ENCODE measurements at regions not wholly inside any gene's neighbourhood (a gene's known extent, or its start where the extent isn't known, plus 50 kb on each side); places are given as distances from the start of the nearest gene placed in this dataset.
A peak's percentile ranks its signal among the peaks of the same experiment; 100 is the strongest.

DNA sequence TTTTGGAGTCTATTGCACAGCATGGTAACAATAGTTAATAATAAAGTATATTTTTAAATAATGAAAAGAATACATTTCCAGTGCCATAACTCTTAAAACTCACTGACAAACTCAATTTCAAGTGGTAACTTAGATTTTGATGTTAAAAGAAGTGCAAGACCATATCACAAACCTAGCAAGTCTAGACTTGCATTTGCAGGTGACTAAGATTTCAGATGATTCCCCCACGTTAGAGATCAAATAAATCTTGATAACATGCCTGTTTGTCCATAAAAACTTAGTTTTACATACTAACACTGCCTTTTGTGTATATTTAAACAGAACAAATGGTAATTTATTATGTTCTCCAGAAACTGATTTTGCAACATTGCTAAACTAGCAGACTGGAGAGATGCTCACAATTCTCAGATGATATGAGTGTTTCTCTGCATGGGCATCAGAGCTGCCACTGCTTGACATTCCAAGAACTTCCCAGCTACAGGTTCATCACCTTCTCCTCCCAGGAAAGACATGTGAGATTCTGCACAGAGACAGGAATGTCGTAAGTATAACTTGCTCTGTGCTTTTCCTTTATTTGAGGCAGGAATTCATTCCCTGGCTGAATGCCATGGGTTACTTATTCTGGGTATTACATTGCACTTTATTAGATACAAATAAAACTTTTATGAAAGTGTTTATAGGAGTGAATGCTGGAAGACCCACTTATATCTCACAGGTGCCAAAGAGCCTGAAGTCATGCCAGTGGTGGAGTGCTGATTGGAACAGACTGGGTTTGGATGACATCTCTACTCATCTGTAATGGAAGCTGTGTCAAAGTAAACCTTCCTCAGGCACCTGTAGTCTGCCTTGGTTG lies 160.2 kb upstream of the FOXA2 start:
- no peak for DNase-seq

DNA sequence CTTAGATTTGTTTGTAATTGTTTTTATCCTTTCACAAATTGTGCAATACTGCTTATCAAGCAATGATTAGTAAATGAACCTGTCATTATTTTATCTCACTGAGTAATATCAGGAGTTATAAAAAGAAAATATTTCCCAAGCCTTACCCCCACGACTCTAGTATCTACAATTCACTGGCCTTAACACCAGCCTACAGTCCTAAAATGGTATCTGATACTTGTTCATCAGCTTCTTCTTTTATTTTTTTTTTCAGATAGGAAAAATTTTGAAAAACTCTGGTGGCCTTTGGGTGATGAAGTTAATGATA lies 160.8 kb upstream of the FOXA2 start:
- DNase-seq = no peak

DNA sequence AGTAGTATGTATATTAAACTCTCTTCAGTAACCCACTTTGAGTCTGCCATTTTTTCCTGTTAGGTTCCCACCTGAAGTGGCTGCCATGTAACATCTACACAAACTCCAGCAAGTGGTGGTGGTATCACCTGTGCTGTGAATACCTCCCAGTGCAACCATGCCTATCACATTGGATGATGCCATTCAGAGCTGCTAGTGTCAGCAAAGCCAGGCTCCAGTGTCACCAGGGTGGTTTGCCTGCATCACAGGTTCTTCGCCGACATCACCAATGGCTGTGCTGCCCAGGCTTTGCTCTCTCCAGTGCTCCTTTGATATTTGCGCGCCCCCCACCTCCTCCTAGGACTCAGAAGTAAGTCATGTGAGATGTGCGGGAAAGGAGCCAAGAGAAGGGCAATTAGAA lies 162.6 kb upstream of the FOXA2 start:
- no peak for DNase-seq

DNA sequence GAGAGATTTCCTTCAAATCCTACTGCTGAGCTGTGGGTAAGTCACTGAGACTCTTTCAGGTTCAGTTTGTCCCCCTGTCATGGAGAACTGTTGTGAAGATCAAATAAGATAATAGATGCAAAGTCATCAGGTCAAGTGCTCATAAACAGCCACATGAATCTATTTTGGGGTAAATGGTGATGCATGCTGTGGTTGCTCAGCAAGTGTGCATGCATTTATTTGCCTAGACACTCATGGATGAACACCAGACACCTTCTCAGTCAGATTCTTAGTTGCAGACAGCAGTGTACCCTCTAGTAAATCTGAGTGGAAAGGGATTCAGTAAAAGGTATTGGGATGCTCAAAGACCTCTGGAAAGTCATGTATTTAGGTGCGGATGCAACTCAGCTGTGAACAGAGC lies 168.0 kb upstream of the FOXA2 start:
- DNase-seq = peak in 1 of 3 experiments; percentile 39

DNA sequence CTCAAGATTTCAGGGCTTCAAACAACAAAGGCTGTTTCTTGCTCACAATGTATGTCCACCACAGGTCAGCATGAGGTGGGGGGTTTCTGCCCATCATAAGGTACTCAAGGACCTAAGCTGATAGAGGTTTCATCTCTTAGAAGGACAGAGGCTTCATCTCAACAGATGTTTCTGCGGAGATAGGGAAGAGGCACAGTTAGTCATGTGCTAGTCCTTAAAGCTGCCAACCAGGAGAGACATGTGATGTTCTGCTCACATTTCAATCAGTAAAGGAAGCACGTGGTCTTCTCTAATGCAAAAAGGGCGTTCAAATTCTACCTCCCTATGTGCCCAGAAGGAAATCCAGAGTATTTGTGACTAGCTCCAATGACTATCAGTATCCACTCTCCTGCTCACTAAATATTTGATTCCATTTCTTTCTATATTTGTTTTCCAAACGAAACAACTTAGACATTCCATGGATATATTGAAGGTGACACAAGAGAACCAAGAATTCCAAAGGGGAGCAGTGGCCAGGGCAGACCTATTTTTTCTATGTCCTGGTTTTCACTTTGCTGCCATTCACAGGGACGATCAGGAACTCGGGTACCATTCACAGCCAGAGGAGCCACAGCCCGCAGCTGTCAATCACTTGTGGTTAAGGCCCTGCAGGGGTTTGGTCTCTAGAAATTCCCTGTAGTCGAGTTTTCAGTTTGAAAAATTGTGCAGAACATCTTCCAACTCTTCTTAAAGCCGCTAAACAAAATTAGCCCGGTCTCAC lies 173.2 kb upstream of the FOXA2 start:
- DNase-seq = no peak

DNA sequence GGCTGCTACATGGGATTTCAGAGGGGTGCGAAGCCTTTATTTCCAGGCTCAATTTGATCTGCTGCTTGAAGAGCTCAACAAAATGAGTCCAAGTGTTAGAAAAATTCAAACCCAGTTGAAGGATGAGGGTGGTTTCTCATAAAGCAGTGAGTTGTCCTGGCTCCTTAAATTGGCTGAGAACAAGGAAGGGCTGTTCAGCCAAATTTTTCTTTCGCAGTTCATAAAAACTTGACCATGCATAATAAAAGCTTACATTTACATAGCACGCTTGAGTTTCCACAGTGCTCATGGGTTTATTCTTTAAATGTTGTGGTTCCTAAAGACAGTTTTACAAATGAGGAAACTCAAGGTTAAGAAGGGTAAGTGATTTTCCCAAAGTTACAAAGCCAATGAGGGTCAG lies 174.4 kb upstream of the FOXA2 start:
- DNase-seq = no peak

DNA sequence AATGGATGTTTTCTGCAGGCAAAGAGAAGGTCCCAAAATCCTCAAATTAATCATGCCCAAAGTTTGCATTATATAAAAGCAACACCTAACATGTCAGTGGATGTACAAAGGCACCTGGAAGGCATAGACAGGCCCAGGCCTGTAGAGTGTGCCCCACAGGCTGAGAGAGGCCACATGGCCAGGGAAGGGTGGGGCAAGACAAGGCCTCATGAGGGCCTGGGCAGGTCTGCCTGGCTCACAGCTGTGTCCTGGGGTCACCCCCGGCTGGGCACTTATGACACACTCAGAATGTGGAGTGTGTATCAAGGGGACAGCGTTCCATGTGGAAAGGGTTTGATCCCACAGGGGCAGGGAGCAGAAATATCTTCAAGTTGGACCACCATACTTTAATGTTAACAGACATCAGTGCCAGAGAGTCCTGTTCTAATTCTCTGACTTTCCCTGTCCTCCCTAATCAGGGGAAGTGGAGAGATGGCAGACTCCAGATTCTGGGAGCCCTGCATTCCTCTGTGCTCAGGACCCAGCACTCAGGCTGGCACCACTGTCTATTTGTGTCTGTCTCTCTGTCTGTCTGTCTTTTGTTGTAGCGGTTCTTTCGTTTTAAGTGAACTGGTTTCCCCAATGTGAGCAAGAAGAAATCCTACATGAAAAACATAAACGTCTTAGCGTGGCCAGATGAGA lies 178.3 kb upstream of the FOXA2 start:
- peak in 1 of 3 experiments; percentile 32 for DNase-seq

DNA sequence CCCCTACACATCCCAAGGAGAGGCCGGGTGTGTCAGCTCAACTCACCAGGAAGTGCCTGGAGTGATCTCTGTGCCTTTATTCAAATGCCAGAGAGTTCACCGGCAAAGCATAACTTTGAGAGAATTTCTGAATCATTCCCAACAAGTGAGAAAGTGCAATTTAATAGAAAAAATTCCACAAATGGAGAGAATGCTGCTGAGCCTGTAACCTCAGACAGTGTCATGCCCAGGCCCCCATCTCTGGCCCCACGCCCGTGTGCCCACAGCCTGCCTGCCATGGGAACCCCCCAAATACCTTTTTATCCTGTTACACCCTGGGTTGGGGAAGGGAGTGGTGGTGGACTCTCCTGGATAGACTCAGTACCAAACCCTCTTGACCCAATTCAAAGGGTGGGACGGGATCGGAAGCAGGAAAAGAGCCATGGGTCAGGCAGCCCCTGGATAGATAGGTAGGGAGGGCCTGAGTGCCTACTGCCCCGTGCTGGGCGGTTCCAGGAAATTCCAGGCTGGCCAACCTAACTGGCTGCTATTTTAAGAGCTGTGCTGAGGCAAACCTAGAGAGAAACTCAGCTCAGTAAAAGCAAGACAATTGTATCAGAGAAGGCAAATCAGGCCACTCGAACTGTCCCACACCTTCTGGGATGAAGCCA lies 179.0 kb upstream of the FOXA2 start:
- DNase-seq = no peak

DNA sequence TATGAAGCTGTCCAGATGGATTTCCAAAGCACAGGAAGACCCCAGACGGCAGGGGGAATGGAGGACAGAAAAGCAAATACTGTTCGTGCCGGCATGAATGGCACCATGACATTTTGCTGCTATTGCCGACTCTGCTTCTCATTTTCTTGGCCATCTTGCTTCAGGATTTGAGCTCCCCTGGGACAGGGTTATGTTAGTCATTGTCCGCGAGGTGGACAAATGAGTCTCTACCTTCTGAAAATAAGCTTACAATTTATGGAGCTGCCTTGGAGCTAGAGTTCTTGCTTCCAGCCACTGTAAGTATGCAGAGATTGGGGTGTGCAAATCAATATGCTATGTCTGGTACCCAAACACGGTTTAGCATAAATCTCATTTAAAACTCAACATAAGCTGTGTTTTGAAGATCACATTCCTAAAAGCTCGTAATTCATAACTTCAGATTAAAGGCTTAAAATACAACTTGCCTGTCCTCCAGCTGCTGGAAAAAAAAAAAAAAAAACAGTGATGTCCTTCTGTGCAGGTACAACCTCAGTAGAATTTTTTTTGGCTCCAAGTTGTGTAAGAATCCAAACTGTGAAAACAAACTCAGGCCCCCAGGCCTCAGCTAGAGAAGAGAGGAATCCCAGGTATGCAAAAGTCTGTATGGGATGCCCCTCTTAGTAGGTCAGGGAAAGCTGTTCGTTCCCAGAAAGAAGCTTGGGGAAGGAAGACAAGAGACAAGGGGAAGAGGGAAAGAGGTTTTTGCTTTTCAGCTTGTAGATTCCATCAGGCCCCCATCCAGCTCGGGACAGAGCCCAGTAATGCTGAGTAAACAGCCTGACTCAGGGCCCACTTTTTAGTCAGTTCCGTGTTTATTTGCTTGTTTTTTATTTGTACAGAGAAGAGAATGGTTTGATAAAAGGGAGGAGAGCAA lies 184.2 kb upstream of the FOXA2 start:
- no peak for DNase-seq

DNA sequence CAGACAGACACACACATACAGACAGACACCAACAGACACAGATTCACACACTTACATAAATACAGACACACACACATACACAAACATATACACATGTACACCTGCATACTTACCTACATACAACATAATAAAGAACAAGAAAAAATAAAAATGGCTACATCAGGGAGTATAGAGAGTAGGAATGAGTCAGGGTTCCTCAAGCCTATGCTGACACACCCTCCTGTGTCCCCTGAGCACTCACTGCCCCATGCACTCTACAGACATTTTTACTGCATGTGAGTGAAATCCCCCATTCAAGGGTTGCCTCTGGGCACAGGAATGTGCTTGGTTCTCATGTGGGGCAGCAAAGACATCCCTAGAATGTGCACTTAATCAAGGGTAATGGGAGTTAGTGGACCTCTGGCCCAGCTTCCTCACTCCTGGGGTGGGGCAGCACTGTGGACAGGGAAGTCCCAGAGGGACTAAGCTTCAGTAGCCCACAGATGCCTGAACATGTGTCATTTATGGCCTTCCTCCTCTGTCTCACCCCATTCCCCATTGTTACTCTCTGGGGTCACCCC lies 185.9 kb upstream of the FOXA2 start:
- DNase-seq = no peak

DNA sequence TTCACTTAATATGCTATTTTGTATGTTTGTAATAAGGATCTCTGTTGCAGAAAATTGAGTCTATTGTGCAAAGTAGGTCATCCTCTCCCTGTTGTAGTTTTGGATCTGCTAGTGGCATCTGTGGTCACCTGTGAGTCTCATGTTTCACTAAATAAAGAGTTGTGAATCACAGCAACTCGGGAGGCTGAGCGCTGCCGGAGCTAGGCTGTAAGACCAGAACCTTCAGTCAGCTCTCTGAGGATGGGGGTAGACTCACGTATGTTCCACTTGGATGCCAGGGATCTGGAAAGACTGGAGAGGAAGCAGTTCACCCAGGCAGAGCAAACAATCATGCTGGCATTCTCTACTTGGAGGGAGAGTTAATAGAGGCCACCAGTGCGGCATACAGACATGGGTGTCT lies 187.3 kb upstream of the FOXA2 start:
- DNase-seq = no peak

DNA sequence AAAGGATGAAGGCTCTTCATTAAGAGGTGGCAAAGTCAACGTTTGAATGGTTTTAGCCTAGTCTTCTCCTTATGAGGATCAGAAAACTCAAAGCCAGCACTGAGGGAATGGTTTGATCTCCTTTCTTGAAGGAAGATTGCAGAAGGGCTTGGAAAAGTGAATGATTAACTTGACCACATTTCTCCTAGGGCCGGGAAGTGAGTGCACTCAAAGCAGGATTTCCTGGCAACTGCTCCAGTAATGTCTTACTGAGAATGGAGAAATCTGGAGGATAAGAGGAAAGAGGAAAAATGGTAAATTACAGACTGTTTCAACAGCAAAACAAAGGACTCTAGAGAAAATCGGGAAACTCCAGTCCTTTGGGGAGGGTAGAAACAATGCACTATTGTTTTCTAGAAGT lies 189.0 kb upstream of the FOXA2 start:
- no peak for DNase-seq

DNA sequence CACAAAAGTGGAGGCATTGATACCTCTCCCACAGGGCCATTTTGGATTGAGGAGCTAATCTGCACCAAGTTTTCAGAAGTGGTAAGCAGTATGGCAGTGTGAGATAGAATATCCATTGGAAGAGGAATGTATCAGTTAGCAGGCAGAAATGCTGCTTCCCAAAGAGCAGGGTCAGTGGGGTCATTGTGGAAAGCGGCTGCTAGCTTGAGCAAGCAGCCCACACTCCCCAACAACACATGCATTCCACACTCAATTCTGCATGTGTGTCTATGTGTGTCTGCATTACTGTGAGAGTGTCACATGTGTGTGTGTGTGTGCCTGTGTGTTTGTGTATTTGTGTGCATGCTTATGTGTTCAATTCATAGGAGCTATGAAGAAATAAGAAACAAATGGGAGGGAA lies 190.9 kb upstream of the FOXA2 start:
- DNase-seq = no peak

DNA sequence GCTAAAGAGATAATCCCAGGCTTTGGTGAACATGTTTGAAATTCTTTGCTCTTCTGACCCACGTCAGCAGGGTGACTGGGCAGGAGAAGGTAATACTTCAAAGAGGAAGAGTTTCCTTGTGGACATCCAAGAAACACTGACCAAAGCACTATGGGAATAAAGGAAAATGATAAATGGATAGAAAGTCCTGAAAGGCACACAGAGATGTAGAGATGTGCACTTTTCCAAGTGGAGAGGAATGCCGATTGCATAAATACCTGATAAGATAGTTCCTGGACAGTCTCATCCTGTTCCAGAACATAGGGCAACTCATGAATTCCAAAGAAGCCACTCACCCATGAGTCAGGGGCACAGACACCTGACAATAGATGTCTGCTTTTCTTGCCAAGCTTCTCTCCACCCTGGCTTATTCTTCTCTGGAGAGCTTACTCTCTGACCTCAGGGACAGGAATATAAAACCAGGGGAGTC lies 191.3 kb upstream of the FOXA2 start:
- DNase-seq = no peak

DNA sequence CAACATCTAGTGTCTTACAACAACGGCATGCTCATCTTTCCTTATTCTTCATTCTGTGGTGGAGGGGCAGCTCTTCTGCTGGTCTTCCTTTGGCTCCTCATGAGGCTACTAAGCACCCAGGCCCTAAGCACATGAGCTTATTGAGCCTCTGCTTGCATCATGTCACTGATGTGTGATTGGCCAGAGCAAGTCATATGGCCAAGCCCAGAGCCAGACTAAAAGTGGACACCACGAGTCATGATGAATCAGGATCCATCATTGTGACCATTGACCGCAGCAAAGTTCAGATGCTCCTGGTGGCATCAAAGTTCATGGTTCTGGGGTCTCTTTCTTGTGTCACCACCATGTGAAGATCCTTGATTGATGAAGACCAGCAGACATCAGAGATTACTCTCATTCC lies 192.0 kb upstream of the FOXA2 start:
- DNase-seq = no peak

DNA sequence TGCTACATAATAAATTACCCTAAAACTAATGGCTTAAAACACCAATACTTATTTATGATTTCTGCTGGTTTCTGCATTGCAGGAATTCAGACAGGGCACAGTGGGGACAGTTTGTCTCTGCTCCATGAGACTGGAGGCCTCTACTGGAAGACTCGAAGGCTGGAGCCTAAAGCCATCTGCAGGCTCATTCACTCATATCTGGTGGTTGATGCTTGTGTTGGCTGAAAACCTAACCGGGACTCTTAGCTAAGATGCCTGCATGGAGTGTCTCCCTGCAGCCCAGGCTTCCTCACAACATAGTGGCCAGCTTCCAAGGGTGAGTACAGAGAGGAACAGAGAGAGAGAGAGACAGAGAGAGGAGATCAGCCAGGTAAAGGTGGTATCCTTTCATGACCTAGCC lies 195.5 kb upstream of the FOXA2 start:
- no peak for DNase-seq

DNA sequence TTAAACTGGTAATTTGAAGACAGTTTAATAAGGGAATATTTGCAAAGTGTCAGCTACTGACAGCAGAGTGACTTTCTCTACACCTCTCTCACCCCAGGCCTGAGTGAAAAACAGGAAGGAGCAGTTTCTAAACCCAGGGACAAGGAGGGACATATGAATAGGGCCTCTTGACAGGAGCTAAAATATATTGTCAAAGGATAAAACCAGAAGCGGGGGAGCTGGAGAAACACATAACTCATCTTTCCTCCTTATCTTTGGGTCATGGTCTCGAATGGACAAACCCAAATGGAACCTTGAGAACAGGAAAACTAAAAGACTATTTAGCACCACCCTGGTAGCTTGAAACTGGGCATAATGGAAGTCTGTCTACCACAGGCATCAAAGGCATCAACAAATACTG lies 197.5 kb upstream of the FOXA2 start:
- DNase-seq = no peak

DNA sequence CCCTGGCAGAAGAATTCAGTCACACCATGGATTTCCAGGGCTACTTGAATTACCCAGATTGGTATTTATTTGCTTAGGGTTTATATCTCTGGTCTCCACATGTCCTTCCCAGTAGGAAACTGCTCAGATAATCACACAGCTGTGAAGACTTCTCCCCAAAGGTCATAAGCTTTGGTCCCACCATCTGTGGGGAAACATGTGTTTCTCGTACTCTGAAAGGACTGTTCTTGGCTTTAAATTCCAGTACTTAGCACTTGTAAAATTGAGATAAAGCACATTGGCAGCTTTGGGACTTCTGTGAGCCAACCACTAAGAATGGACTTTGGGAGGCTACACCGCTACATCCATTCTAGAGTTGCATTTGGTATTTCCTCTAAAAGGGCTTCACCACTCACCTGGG lies 205.3 kb upstream of the FOXA2 start:
- no peak for DNase-seq

DNA sequence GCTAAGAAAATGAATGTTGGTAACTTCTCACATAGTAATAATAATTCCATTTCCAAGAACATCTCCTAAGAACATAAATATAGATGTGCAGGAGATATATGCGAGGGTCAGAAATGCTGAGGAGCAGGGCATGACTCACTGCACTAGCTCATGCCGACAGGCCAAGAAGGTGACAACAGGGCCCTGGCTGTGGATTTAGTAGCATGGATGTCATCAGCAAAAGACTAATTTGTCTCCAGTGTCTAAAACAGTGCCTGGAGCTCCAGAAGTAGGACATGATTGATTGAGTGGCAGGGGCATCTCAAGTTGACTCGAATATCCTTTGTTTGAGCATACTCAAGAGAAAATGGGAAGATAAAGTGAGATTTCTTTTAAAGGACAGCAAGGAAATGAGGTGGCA lies 207.0 kb upstream of the FOXA2 start:
- DNase-seq = no peak

DNA sequence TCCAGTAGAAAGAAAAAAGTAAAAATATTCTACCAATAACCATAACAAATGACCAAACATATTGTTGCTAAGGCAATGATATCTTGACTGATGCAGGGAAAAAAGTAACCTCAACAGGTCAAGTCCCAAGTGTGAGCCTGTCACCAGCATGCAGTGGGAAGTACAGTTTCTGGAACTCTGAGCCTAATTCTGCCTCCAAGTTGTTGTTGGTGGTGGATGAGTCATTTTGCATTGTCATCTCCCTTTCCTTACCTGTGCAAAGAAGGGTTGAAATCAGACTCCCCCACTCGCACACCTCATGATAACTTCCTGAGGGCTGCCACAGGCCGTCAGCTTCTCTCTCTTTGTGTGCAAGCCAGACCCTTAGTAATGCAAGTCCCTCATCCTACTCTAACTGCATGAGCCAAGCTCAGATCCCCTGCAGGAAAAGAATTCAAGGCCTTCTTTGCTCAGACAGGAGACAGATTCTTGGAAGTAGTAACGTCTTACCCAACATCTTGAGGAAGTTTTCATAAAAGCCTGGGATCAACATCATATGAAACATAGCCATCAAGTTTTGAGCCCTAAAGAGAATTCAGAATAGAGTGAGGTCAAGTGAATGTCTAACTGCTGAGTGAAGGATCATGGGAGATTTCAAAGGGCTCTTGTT lies 207.6 kb upstream of the FOXA2 start:
- no peak for DNase-seq

DNA sequence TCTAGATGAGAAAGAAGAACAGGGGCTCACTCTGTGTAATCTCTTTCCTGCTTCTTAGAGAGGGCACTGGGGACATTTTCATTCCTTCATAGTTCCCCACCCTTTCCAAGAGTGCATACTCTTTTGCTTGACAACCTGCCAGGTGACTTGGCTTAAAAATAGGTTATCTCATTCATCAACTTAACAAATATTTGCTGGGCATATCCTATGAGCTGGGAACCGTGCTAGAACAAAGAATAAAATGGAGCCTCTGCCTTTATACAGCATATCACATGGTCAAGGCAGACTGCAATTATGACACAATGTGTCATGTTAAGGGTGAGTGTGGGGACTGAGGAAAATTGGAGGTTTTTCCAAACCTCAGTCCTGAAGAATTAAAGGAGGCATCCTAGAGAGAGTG lies 209.8 kb upstream of the FOXA2 start:
- DNase-seq = peak in 2 of 3 experiments; percentile 22 to 63
